GM12801 (cell line): ENCODE measurements at regions not wholly inside any gene's neighbourhood (a gene's known extent, or its start where the extent isn't known, plus 50 kb on each side); places are given as distances from the start of the nearest gene placed in this dataset.

ENCODE experiments used
- TF ChIP-seq, protein P1 (sequence below): IDR thresholded peaks from one replicate; pipeline ENCODE4 v1.5.1; 2011; ENCODE audit warnings: control low read depth; ENCODE audit not compliant: insufficient read length; ENCODE audit errors: extremely low read depth

GRCh38 chr16:52921104-52921503 lies 131.6 kb downstream of the CHD9NB start:
- TF ChIP-seq, protein P1, sequence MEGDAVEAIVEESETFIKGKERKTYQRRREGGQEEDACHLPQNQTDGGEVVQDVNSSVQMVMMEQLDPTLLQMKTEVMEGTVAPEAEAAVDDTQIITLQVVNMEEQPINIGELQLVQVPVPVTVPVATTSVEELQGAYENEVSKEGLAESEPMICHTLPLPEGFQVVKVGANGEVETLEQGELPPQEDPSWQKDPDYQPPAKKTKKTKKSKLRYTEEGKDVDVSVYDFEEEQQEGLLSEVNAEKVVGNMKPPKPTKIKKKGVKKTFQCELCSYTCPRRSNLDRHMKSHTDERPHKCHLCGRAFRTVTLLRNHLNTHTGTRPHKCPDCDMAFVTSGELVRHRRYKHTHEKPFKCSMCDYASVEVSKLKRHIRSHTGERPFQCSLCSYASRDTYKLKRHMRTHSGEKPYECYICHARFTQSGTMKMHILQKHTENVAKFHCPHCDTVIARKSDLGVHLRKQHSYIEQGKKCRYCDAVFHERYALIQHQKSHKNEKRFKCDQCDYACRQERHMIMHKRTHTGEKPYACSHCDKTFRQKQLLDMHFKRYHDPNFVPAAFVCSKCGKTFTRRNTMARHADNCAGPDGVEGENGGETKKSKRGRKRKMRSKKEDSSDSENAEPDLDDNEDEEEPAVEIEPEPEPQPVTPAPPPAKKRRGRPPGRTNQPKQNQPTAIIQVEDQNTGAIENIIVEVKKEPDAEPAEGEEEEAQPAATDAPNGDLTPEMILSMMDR: no peak

DNA sequence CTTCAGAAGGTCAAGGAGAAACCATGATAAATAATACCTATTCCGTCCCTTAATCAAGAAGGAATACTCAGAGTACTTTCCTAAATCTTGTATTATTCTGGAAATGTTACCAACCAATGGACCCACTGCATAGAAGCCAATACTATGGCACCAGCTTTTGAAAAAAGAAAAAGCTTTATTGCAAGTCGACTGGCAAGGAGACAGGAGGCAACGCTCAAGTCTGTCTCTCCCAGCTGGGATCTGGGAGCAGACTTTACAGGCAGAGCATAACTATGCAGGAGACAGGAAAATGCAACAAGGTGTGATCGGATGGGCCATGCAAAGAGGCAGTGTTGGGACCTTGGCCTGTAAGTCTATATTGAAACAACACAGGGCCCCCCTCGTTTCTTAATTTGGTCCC lies 132.4 kb downstream of the CHD9NB start:
- TF ChIP-seq, protein P1: no peak

- TF ChIP-seq, protein P1: no peak
Measured at GRCh38 chr16:52914428-52914827, 138.3 kb downstream of the CHD9NB start.

GRCh38 chr16:52912565-52913173 lies 140.0 kb downstream of the CHD9NB start:
- TF ChIP-seq, protein P1: peak; percentile 59

- TF ChIP-seq, protein P1: no peak
Measured at GRCh38 chr16:52906281-52906680, 146.4 kb downstream of the CHD9NB start.

GRCh38 chr16:52896478-52897164 lies 156.1 kb downstream of the CHD9NB start:
- TF ChIP-seq, protein P1: no peak

DNA sequence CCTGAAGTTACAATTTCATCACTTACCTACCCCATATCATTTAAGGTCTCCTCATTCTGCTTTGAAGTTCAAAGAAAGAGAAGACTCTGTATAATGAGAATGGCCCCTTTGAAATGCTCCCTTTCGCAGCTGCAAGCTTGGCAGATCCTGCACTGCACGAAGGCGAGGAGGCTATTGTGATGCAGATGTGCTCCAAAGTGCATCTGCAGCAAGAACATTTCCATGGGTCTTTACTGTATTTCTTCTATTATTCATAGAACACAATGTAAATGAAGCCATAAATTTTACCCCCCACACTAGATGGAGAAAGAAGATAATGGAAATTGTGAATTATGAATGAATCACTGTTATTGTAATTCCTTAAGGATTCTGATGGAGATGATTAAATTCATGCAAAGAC lies 178.7 kb downstream of the CHD9NB start:
- TF ChIP-seq, protein P1: no peak
